NT2/D1 (cell line): ENCODE measurements at regions not wholly inside any gene's neighbourhood (a gene's known extent, or its start where the extent isn't known, plus 50 kb on each side); places are given as distances from the start of the nearest gene placed in this dataset.

Experiments
- DNase-seq: peaks from one replicate; pipeline ENCODE4 v3.0.0-alpha.2; 2011; ENCODE audit warnings: low read depth, low spot score
- H3K27me3 ChIP-seq: 2 replicates; pipeline ENCODE4 v1.6.0; 2011; ENCODE audit warnings: mild to moderate bottlenecking; ENCODE audit not compliant: insufficient read length, insufficient read depth
- H3K36me3 ChIP-seq: 2 replicates; pipeline ENCODE4 v1.6.1; 2011; ENCODE audit warnings: mild to moderate bottlenecking, low read length, mixed read lengths; ENCODE audit not compliant: insufficient read depth, insufficient read length
- H3K4me1 ChIP-seq: 2 replicates; pipeline ENCODE4 v1.5.1; 2011; ENCODE audit not compliant: insufficient read depth, insufficient read length
- H3K4me3 ChIP-seq: 2 replicates; pipeline ENCODE4 v1.5.1; 2011; ENCODE audit warnings: low read depth; ENCODE audit not compliant: insufficient read length
- H3K9ac ChIP-seq: 2 replicates; pipeline ENCODE4 v1.6.0; 2011; ENCODE audit warnings: low read depth; ENCODE audit not compliant: insufficient read length
- H3K9me3 ChIP-seq: 2 replicates; pipeline ENCODE4 v1.5.1; 2011; ENCODE audit warnings: mild to moderate bottlenecking, low read length; ENCODE audit not compliant: insufficient read depth
- SUZ12 ChIP-seq: IDR thresholded peaks from 2 replicates; pipeline ENCODE4 v1.6.1; 2011; ENCODE audit not compliant: insufficient read length, insufficient read depth; ENCODE audit errors: extremely low read depth
- YY1 ChIP-seq: IDR thresholded peaks from 2 replicates; pipeline ENCODE4 v1.6.1; 2011; ENCODE audit not compliant: insufficient read length, insufficient read depth
- ZNF274 ChIP-seq: IDR thresholded peaks from 2 replicates; pipeline ENCODE4 v1.6.1; 2011; ENCODE audit warnings: mild to moderate bottlenecking, low read depth, low read length

- H3K4me3 ChIP-seq: no peak overlapping the region
- H3K4me1 ChIP-seq: no peaks in the 10 kb centered on the region
- no peaks in the 10 kb centered on the region for H3K36me3 ChIP-seq
- TF ChIP-seq YY1: no peak
- TF ChIP-seq SUZ12: no peak
- TF ChIP-seq ZNF274: no peak
- H3K9ac ChIP-seq: no peak overlapping the region
- H3K27me3 ChIP-seq: no peaks in the 10 kb centered on the region
- DNase-seq: no peak
- no peaks in the 10 kb centered on the region for H3K9me3 ChIP-seq
These were observed 264.1 kb upstream of the CDYL start for GRCh38 chr6:4512051-4512471.

GRCh38 chr6:4511641-4512020 lies 264.6 kb upstream of the CDYL start:
- TF ChIP-seq ZNF274 (no peak), YY1 (no peak), SUZ12 (no peak)
- Histone ChIP-seq H3K4me1 (no peaks in the 10 kb centered on the region), H3K4me3 (no peak overlapping the region), H3K9me3 (peaks cover 3% of the 10 kb centered on the region; the same call in 1 of the 2 replicates), H3K27me3 (no peaks in the 10 kb centered on the region), H3K9ac (no peak overlapping the region), H3K36me3 (no peaks in the 10 kb centered on the region)
- no peak for DNase-seq

- no peak overlapping the region for H3K4me3 ChIP-seq
- TF ChIP-seq ZNF274: no peak
- no peak for TF ChIP-seq SUZ12
- no peak for TF ChIP-seq YY1
- H3K4me1 ChIP-seq: no peaks in the 10 kb centered on the region
- no peaks in the 10 kb centered on the region for H3K27me3 ChIP-seq
- H3K9me3 ChIP-seq: peaks cover 8% of the 10 kb centered on the region; the same call in 1 of the 2 replicates
- no peak overlapping the region for H3K9ac ChIP-seq
- DNase-seq: no peak
- H3K36me3 ChIP-seq: no peaks in the 10 kb centered on the region
These were observed 265.1 kb upstream of the CDYL start for GRCh38 chr6:4510906-4511640.

GRCh38 chr6:4510317-4510716 lies 265.9 kb upstream of the CDYL start:
- H3K4me1 ChIP-seq: no peaks in the 10 kb centered on the region
- no peak for DNase-seq
- no peak for TF ChIP-seq ZNF274
- no peak for TF ChIP-seq SUZ12
- no peak for TF ChIP-seq YY1
- no peaks in the 10 kb centered on the region for H3K27me3 ChIP-seq
- no peak overlapping the region for H3K9ac ChIP-seq
- H3K4me3 ChIP-seq: no peak overlapping the region
- peaks cover 12% of the 10 kb centered on the region; the same call in 1 of the 2 replicates for H3K9me3 ChIP-seq
- H3K36me3 ChIP-seq: no peaks in the 10 kb centered on the region

- DNase-seq: no peak
- Histone ChIP-seq H3K9ac (no peak overlapping the region), H3K36me3 (no peaks in the 10 kb centered on the region), H3K4me3 (no peak overlapping the region), H3K27me3 (no peaks in the 10 kb centered on the region), H3K9me3 (peaks cover 12% of the 10 kb centered on the region; the same call in 1 of the 2 replicates), H3K4me1 (no peaks in the 10 kb centered on the region)
- TF ChIP-seq ZNF274: no peak
- TF ChIP-seq SUZ12: no peak
- TF ChIP-seq YY1: no peak
These were observed 266.7 kb upstream of the CDYL start for GRCh38 chr6:4509506-4509905.

- no peak for DNase-seq
- H3K27me3 ChIP-seq: no peaks in the 10 kb centered on the region
- TF ChIP-seq YY1: no peak
- TF ChIP-seq ZNF274: no peak
- no peak for TF ChIP-seq SUZ12
- no peaks in the 10 kb centered on the region for H3K36me3 ChIP-seq
- H3K4me1 ChIP-seq: peaks cover 5% of the 10 kb centered on the region
- no peak overlapping the region for H3K9ac ChIP-seq
- no peak overlapping the region for H3K4me3 ChIP-seq
- peaks cover 12% of the 10 kb centered on the region; the same call in 1 of the 2 replicates for H3K9me3 ChIP-seq
These were observed 269.4 kb upstream of the CDYL start for GRCh38 chr6:4506792-4507191.

GRCh38 chr6:4506223-4506622 lies 270.0 kb upstream of the CDYL start:
- Histone ChIP-seq H3K9me3 (peaks cover 12% of the 10 kb centered on the region; the same call in 1 of the 2 replicates), H3K36me3 (no peaks in the 10 kb centered on the region), H3K27me3 (no peaks in the 10 kb centered on the region), H3K9ac (no peak overlapping the region), H3K4me1 (peaks cover 5% of the 10 kb centered on the region), H3K4me3 (no peak overlapping the region)
- DNase-seq: no peak
- TF ChIP-seq SUZ12 (no peak), YY1 (no peak), ZNF274 (no peak)

GRCh38 chr6:4504700-4505099 lies 271.5 kb upstream of the CDYL start:
- H3K9ac ChIP-seq: no peak overlapping the region
- H3K4me1 ChIP-seq: peaks cover 5% of the 10 kb centered on the region
- TF ChIP-seq YY1 (no peak), SUZ12 (no peak), ZNF274 (no peak)
- peaks cover 12% of the 10 kb centered on the region; the same call in 1 of the 2 replicates for H3K9me3 ChIP-seq
- no peak for DNase-seq
- H3K4me3 ChIP-seq: no peak overlapping the region
- no peaks in the 10 kb centered on the region for H3K27me3 ChIP-seq
- H3K36me3 ChIP-seq: no peaks in the 10 kb centered on the region
